NOMO-1 treated with dmso at 0.1 percent for 144 hours (cell line): ENCODE measurements at regions not wholly inside any gene's neighbourhood (a gene's known extent, or its start where the extent isn't known, plus 50 kb on each side); places are given as distances from the start of the nearest gene placed in this dataset.
A peak's percentile ranks its signal among the peaks of the same experiment; 100 is the strongest.
"Not testable (repeated sequence)": the region's sequence is repeated elsewhere in the genome, so short reads cannot be mapped to it uniquely, and the experiment has no call there.

Source experiments
- DNase-seq: peaks from one replicate; lab custom pipeline; 2025; ENCODE audit not compliant: unreplicated experiment; lab: John Stamatoyannopoulos, UW

- no peak for DNase-seq
These were observed 261.3 kb downstream of the PARM1 start for GRCh38 chr4:75194180-75194579.

GRCh38 chr4:75192182-75192581, 259.3 kb downstream of the PARM1 start:
- DNase-seq: not testable (repeated sequence)

GRCh38 chr4:75189711-75190335, 256.9 kb downstream of the PARM1 start:
- DNase-seq: no peak

GRCh38 chr4:75180790-75181776, 248.2 kb downstream of the PARM1 start:
- DNase-seq: no peak

- no peak for DNase-seq
These were observed 247.3 kb downstream of the PARM1 start for GRCh38 chr4:75180217-75180616.

GRCh38 chr4:75179510-75179909, 246.6 kb downstream of the PARM1 start:
- DNase-seq: no peak

- DNase-seq: no peak
These were observed 239.6 kb downstream of the PARM1 start for GRCh38 chr4:75172551-75172950.

- DNase-seq: no peak
These were observed 236.5 kb downstream of the PARM1 start for GRCh38 chr4:75169427-75169826.

- DNase-seq: no peak
These were observed 236.1 kb downstream of the PARM1 start for GRCh38 chr4:75169020-75169419.

GRCh38 chr4:75168548-75168947, 235.6 kb downstream of the PARM1 start:
- no peak for DNase-seq

GRCh38 chr4:75165100-75165499, 232.2 kb downstream of the PARM1 start:
- not testable (repeated sequence) for DNase-seq

GRCh38 chr4:75158451-75158850, 225.5 kb downstream of the PARM1 start:
- peak; percentile 30 for DNase-seq

- no peak for DNase-seq
These were observed 222.1 kb downstream of the PARM1 start for GRCh38 chr4:75154994-75155393.

- no peak for DNase-seq
These were observed 213.3 kb downstream of the PARM1 start for GRCh38 chr4:75146223-75146622.

- DNase-seq: no peak
These were observed 211.6 kb downstream of the PARM1 start for GRCh38 chr4:75144475-75144874.

GRCh38 chr4:75142850-75143249, 209.9 kb downstream of the PARM1 start:
- no peak for DNase-seq

GRCh38 chr4:75142382-75142781, 209.5 kb downstream of the PARM1 start:
- no peak for DNase-seq

- DNase-seq: no peak
These were observed 208.2 kb downstream of the PARM1 start for GRCh38 chr4:75141162-75141561.

GRCh38 chr4:75137302-75137701, 204.4 kb downstream of the PARM1 start:
- DNase-seq: no peak

- DNase-seq: no peak
These were observed 202.3 kb downstream of the PARM1 start for GRCh38 chr4:75135068-75135825.

- DNase-seq: not testable (repeated sequence)
These were observed 194.0 kb downstream of the PARM1 start for GRCh38 chr4:75126870-75127269.
